Keratinocyte (primary cell): ENCODE measurements at regions not wholly inside any gene's neighbourhood (a gene's known extent, or its start where the extent isn't known, plus 50 kb on each side); places are given as distances from the start of the nearest gene placed in this dataset.

ENCODE experiments used
- DNase-seq: peaks from one replicate; pipeline ENCODE4 v3.0.0-alpha.2; 2011; ENCODE audit warnings: low read depth, missing footprints, low spot score
- FAIRE-seq: peaks from 2 replicates; lab custom pipeline; 2011; peaks lifted over from hg19 to GRCh38; lab: Jason Lieb, UNC
- H2AFZ ChIP-seq: 2 replicates; pipeline ENCODE4 v1.6.0; 2012; ENCODE audit warnings: low read length, control low read depth, inconsistent platforms; ENCODE audit not compliant: control insufficient read depth
- H3K27ac ChIP-seq: 2 replicates; pipeline ENCODE4 v1.5.1; 2011; ENCODE audit warnings: low read length; ENCODE audit not compliant: control insufficient read depth, insufficient read depth
- H3K27me3 ChIP-seq: 3 replicates; pipeline ENCODE4 v1.6.0; 2011; ENCODE audit warnings: low read length; ENCODE audit not compliant: control insufficient read depth, insufficient read depth; ENCODE audit errors: extremely low read depth
- H3K36me3 ChIP-seq, 2 experiments: 2 replicates in 1 of 2; 3 replicates in 1 of 2; pipeline ENCODE4 v1.5.1; 2011; ENCODE audit warnings: low read length in 2 of 2, mild to moderate bottlenecking in 1 of 2; ENCODE audit not compliant: control insufficient read depth in 2 of 2, insufficient read depth in 2 of 2; ENCODE audit errors: extremely low read depth in 1 of 2
- H3K4me1 ChIP-seq: 3 replicates; pipeline ENCODE4 v1.5.1; 2011; ENCODE audit warnings: low read length; ENCODE audit not compliant: control insufficient read depth, insufficient read depth; ENCODE audit errors: extremely low read depth
- H3K4me2 ChIP-seq: 3 replicates; pipeline ENCODE4 v1.6.0; 2011; ENCODE audit warnings: low read depth, low read length; ENCODE audit not compliant: control insufficient read depth, insufficient read depth; ENCODE audit errors: extremely low read depth
- H3K4me3 ChIP-seq, 3 experiments: fragments of 200-600 bp in 1 of 3; sonication (generic) in 1 of 3; 2 replicates in 2 of 3; 3 replicates in 1 of 3; pipeline ENCODE4 v1.5.1; 2011 to 2016; ENCODE audit warnings: low read length in 3 of 3, mild to moderate bottlenecking in 3 of 3, control low read depth in 2 of 3, inconsistent platforms in 1 of 3, low read depth in 1 of 3, mixed read lengths in 1 of 3, mixed run types in 1 of 3, moderate library complexity in 1 of 3; ENCODE audit not compliant: control insufficient read depth in 2 of 3, insufficient read depth in 2 of 3; ENCODE audit errors: extremely low read depth in 1 of 3
- H3K79me2 ChIP-seq: 2 replicates; pipeline ENCODE4 v1.6.0; 2012; ENCODE audit warnings: low read length; ENCODE audit not compliant: control insufficient read depth, insufficient read depth
- H3K9ac ChIP-seq: 3 replicates; pipeline ENCODE4 v1.6.0; 2011; ENCODE audit warnings: low read length; ENCODE audit not compliant: control insufficient read depth, insufficient read depth; ENCODE audit errors: extremely low read depth
- H3K9me1 ChIP-seq: 3 replicates; pipeline ENCODE4 v1.6.0; 2011; ENCODE audit warnings: low read length; ENCODE audit not compliant: control insufficient read depth, insufficient read depth; ENCODE audit errors: extremely low read depth
- H3K9me3 ChIP-seq: 2 replicates; pipeline ENCODE4 v1.5.1; 2012; ENCODE audit warnings: low read depth, low read length; ENCODE audit not compliant: control insufficient read depth
- H4K20me1 ChIP-seq: 3 replicates; pipeline ENCODE4 v1.6.0; 2011; ENCODE audit warnings: low read length; ENCODE audit not compliant: control insufficient read depth, insufficient read depth; ENCODE audit errors: extremely low read depth
- CTCF ChIP-seq, 3 experiments: IDR thresholded peaks in 1 of 3; conservative IDR thresholded peaks in 1 of 3; optimal IDR thresholded peaks in 1 of 3; 2 replicates in 2 of 3; 3 replicates in 1 of 3; pipeline versions ENCODE3 to v1.5.1; 2011; ENCODE audit warnings: low read length in 3 of 3, mild to moderate bottlenecking in 3 of 3, moderate library complexity in 2 of 3, control low read depth in 1 of 3, inconsistent platforms in 1 of 3; ENCODE audit not compliant: insufficient read depth in 2 of 3; ENCODE audit errors: extremely low read depth in 1 of 3
- EZH2 ChIP-seq: IDR thresholded peaks from one replicate; pipeline ENCODE4 v1.6.1; 2012; ENCODE audit warnings: inconsistent platforms, mild to moderate bottlenecking, low read length, moderate library complexity
- dilution Hi-C: fragments of 300-500 bp; cut with MboI; formaldehyde crosslinking; loops from one replicate; pipeline ENCODE4 v1.7.0; 2020; ENCODE audit warnings: low sequenced_read_pairs; ENCODE audit not compliant: extremely low pct_ligation_motif_present

GRCh38 chr2:123086613-123087385, 938.3 kb upstream of the CNTNAP5 start:
- Histone ChIP-seq H3K9ac (no peak overlapping the region), H3K27ac (no peak overlapping the region), H3K4me2 (no peak overlapping the region), H3K27me3 (no peaks in the 10 kb centered on the region), H2AFZ (no peak overlapping the region), H3K9me3 (no peaks in the 10 kb centered on the region), H3K4me3 (no peak overlapping the region), H4K20me1 (no peaks in the 10 kb centered on the region), H3K79me2 (no peaks in the 10 kb centered on the region), H3K36me3 (no peaks in the 10 kb centered on the region), H3K9me1 (no peaks in the 10 kb centered on the region), H3K4me1 (no peaks in the 10 kb centered on the region)
- FAIRE-seq (no peak), DNase-seq (no peak)
- dilution Hi-C loops: no loop called here
- no peak for TF ChIP-seq EZH2
- TF ChIP-seq CTCF (optimal IDR thresholded peaks at IDR 0.05 in 1 of 3, IDR thresholded peaks at IDR 0.05 in 1 of 3, conservative IDR thresholded peaks at IDR 0.05 in 1 of 3; ENCODE audit: extremely low read depth in 1 of 3, insufficient read depth in 2 of 3, low read length in 3 of 3): no peak

GRCh38 chr2:123091471-123091870, 933.6 kb upstream of the CNTNAP5 start:
- DNase-seq: no peak
- Histone ChIP-seq H3K4me3 (no peak overlapping the region), H3K4me1 (no peaks in the 10 kb centered on the region), H2AFZ (no peak overlapping the region), H3K9me3 (peaks cover 3% of the 10 kb centered on the region), H3K36me3 (no peaks in the 10 kb centered on the region), H3K9ac (no peak overlapping the region), H3K27ac (no peak overlapping the region), H3K9me1 (no peaks in the 10 kb centered on the region), H3K79me2 (no peaks in the 10 kb centered on the region), H4K20me1 (no peaks in the 10 kb centered on the region), H3K27me3 (no peaks in the 10 kb centered on the region), H3K4me2 (no peak overlapping the region)
- TF ChIP-seq EZH2 (no peak), CTCF (optimal IDR thresholded peaks at IDR 0.05 in 1 of 3, IDR thresholded peaks at IDR 0.05 in 1 of 3, conservative IDR thresholded peaks at IDR 0.05 in 1 of 3; ENCODE audit: extremely low read depth in 1 of 3, insufficient read depth in 2 of 3, low read length in 3 of 3) (no peak)
- dilution Hi-C loops: no loop called here
- FAIRE-seq: no peak
